ENCODE measurements at regions not wholly inside any gene's neighbourhood (a gene's known extent, or its start where the extent isn't known, plus 50 kb on each side); places are given as distances from the start of the nearest gene placed in this dataset.

GRCh38 chr12:34358198-34358597, 335.9 kb downstream of the ALG10 start:
- TF ChIP-seq GABPA (IDR thresholded peaks at IDR 0.05 in 1 of 2, conservative IDR thresholded peaks at IDR 0.05 in 1 of 2) (no peak), CTCF (IDR thresholded peaks at IDR 0.05; ENCODE audit: low read depth, low read length, missing input control) (no peak), RAD21 (IDR thresholded peaks at IDR 0.05) (no peak)
